Retina (tissue), 1 donor: ENCODE measurements at regions not wholly inside any gene's neighbourhood (a gene's known extent, or its start where the extent isn't known, plus 50 kb on each side); places are given as distances from the start of the nearest gene placed in this dataset.
"Not testable (repeated sequence)": the region's sequence is repeated elsewhere in the genome, so short reads cannot be mapped to it uniquely, and the experiment has no call there.

Source experiments
- DNase-seq: peaks from one replicate; pipeline ENCODE4 v3.0.0-alpha.2; 2016

GRCh38 chr7:106750773-106751172 lies 89.8 kb upstream of the CCDC71L start:
- no peak for DNase-seq

GRCh38 chr7:106752367-106752766 lies 91.4 kb upstream of the CCDC71L start:
- DNase-seq = no peak

DNA sequence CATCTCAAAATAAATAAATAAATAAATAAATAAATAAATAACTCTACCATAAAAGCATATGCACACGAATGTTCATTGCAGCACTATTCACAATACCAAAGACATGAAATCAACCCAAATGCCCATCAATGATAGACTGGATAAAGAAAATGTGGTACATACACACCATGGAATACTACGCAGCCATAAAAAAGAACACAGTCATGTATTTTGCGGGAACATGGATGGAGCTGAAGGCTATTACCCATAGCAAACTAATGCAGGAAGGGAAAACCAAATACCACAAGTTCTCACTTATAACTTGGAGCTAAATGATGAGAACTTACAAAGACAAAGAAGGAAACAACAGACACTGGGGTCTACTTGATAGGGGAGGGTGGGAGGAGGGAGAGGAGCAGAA lies 94.1 kb upstream of the CCDC71L start:
- DNase-seq = not testable (repeated sequence)

DNA sequence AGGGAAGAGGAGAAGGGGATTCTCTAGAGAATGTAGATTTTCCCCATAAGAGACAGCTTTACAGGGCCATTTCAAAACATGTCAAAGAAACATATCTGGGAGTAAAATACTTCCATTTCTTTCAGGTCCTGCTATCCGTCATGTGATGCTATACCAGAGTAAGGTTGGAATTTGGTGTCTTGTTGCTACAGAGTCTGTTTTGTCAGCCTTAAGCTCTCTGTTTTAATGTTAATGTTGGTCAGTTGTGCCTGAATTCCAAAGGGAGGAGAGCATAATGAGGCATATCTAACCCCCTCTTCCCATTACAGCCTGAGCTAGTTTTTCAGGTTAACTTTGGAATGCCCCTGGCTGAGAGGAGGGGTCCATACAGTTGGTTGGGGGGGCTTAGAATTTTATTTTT lies 94.7 kb upstream of the CCDC71L start:
- DNase-seq = no peak

GRCh38 chr7:106756071-106756470 lies 95.1 kb upstream of the CCDC71L start:
- no peak for DNase-seq

- DNase-seq = no peak
Observed at GRCh38 chr7:106756884-106757283, 95.9 kb upstream of the CCDC71L start.

DNA sequence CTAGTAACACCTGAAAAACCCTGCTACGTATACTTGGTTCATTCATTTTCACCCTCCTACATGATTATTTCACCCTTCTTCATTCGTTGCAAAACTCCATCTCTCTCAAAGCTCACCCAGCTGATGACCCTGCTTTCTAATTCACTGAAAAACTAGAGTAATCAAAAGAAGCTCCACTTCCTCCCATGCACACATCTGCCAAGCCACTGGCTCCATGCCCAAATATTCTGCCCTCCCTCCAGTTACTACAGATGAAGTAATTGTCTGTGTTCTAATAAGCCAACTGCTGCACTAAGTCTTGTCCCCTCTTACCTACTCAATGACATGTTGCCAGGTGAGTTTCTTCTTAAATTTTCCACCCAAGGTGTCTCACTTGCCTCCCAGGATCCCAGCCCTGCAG lies 96.9 kb upstream of the CCDC71L start:
- no peak for DNase-seq

DNA sequence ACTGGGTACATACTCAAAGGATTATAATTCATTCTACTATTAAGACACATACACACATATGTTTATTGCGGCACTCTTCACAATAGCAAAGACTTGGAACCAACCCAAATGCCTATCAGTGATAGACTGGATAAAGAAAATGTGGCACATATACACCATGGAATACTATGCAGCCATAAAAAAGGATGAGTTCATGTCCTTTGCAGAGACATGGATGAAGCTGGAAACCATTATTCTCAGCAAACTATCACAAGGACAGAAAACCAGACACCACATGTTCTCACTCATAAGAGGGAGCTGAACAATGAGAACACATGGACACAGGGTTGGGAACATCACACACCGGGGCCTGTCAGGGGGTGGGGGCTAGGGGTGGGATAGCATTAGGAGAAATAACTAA lies 101.9 kb upstream of the CCDC71L start:
- DNase-seq = not testable (repeated sequence)

GRCh38 chr7:106763717-106764116 lies 101.4 kb upstream of the PIK3CG start:
- DNase-seq = no peak

GRCh38 chr7:106765727-106766355 lies 99.2 kb upstream of the PIK3CG start:
- no peak for DNase-seq

DNA sequence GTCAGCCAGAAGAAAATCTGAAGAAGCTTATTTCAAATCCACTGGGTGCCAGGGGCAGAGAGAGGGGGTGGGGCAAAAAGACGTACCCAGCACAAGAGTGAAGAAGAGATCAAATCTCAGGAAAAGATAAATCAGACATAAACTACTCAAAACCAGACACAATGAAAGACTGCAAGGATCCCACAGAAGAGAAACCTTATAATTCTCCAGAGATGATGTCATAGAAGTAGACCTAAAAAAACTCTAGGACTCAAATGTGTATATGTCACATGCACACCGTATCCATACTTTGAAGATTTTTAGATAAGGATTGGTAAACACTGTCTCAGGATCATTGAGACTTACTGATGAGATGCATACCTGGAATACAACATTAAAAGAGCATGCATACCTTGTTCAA lies 98.5 kb upstream of the PIK3CG start:
- DNase-seq = no peak

DNA sequence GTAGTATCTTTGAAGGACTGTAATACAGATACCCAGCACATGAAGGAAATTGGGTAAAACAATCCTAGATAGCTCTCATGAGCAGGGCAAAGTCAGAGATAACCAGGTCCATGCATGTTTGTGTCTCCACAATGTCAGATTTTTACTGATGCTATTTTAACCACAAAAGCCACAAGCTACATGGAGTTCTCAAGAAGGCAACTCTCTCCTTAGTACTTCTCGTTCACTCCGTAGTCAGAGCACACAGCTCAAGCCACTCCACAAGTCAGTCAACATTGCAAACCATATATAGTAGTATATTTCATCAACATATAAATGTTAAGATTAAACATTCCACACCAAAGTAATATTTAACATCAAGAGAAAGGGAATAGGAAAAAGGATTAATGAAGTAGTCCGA lies 98.0 kb upstream of the PIK3CG start:
- DNase-seq = no peak

GRCh38 chr7:106767498-106768323 lies 97.4 kb upstream of the PIK3CG start:
- DNase-seq = no peak

GRCh38 chr7:106768324-106768751 lies 96.7 kb upstream of the PIK3CG start:
- DNase-seq = no peak

DNA sequence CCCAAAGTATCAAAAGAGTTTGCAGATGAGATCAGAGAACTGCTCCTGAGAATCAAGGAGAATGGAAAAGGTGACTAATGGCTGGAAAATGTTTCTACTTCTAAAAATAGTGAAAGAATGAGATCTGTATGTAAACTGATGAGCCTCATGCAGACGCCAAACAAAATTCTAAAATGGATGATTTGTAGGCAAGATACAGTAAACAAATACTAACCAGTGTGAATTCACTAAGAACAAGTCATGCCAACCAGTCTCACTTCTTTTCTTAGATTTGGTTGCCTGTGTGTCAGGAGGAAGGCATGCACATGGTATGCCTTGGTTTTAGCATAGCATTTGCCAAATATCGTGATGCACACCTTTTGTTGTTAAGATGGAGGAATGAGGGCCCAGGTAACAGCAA lies 94.9 kb upstream of the PIK3CG start:
- no peak for DNase-seq

GRCh38 chr7:106772655-106773108 lies 92.4 kb upstream of the PIK3CG start:
- DNase-seq = no peak

GRCh38 chr7:106773228-106773627 lies 91.9 kb upstream of the PIK3CG start:
- no peak for DNase-seq

- no peak for DNase-seq
Observed at GRCh38 chr7:106773721-106774120, 91.4 kb upstream of the PIK3CG start.

DNA sequence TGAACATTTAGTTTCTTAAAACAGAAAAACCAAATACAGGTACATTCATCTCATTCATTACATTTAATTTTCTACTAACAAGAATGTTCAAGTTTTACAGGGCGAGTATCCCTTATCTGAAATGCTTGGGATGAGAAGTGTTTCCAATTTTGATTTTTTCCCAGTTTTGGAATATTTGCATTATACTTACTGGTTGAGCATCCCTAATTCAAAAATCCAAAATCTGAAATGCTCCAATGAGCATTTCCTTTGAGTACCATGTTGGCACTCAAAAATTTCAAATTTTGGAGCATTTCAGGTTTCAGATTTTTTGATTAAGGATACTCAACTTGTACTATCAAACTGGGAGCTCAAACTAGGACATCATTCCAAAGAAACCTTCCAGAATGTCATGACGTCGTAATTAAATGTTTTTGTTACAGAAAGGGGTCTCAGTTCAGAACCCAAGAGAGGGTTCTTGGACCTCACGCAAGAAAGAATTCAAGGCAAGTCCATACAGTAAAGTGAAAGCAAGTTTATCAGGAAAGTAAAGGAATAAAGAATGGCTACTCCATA lies 90.8 kb upstream of the PIK3CG start:
- no peak for DNase-seq

- DNase-seq = no peak
Observed at GRCh38 chr7:106774768-106775551, 90.1 kb upstream of the PIK3CG start.

GRCh38 chr7:106775552-106775936 lies 89.5 kb upstream of the PIK3CG start:
- DNase-seq = no peak

DNA sequence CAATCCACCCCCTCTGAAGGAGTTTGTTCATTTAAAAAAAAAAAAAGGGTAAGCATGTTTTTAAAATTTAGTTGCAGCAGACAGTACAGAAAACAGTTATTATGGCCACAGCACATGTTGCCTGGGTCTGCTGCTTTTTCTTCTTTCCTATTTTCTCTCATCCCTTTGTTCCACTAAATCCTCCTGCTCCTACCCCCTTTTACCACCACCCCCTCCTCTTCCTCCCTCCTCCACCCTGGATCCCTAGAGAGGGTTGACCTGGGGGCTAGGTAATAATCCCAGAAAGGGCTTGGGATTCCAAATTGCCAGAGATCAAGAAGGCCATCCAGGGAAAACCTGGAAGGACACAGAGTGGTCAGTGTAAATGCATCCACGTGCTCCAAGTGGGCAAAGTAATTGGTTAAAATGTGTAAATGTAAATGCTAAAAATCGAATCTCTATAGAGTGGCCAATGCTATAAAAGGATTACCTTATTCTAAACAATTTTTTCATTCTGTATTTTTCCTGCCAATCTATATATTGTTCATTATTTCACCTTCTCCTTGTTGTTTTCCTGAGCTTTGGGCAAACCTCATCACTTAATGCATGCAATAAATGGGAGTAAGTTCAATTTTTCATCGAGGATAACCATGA lies 89.0 kb upstream of the PIK3CG start:
- DNase-seq = no peak
